ENCODE measurements at regions not wholly inside any gene's neighbourhood (a gene's known extent, or its start where the extent isn't known, plus 50 kb on each side); places are given as distances from the start of the nearest gene placed in this dataset.

- ChIA-PET CTCF (interaction anchor here (1.2 to 15.7 kb wide), 3 partner anchors 10 to 120 kb away, joined by 3 to 246 read pairs (median 4); no protein-coding TSS in a partner anchor), POLR2A (no interaction called here)
- H3K4me3 ChIP-seq (ENCODE audit: control insufficient read depth in 1 of 7, extremely low read depth in 1 of 7, insufficient read depth in 4 of 7, low read depth in 2 of 7, low read length in 6 of 7), result no peak overlapping the region
- H3K9me3 ChIP-seq (ENCODE audit: control extremely low read depth in 1 of 5, control insufficient read depth in 4 of 5, insufficient read depth in 2 of 5, low read depth in 1 of 5, low read length in 4 of 5), result no peaks in the 10 kb centered on the region
- no peak overlapping the region for H3K27ac ChIP-seq (ENCODE audit: insufficient read depth in 1 of 2, low read depth in 1 of 2, low read length in 2 of 2, poor library complexity in 1 of 2, severe bottlenecking in 2 of 2)
- H3K36me3 ChIP-seq (ENCODE audit: control insufficient read depth in 4 of 4, insufficient read depth in 4 of 4, low read length in 3 of 4), result no peaks in the 10 kb centered on the region
- DNase-seq, result no peak
- no peaks in the 10 kb centered on the region for H3K4me1 ChIP-seq (ENCODE audit: control extremely low read depth in 1 of 4, control insufficient read depth in 4 of 4, insufficient read depth in 4 of 4, low read length in 3 of 4)
- WGBS (ENCODE audit: insufficient coverage), result 67% methylated on average over 9 of the region's 9 CpGs
- peaks cover 0 to 7% (median 0%) of the 10 kb centered on the region in 5 experiments for H3K27me3 ChIP-seq (replicated peaks in 2 of 5; ENCODE audit: control insufficient read depth in 4 of 5, insufficient read depth in 5 of 5, low read length in 4 of 5)
Measured at GRCh38 chr11:32172041-32172847, 81.4 kb downstream of the RCN1 start.

- Histone ChIP-seq H3K36me3 (ENCODE audit: control insufficient read depth in 4 of 4, insufficient read depth in 4 of 4, low read length in 3 of 4) (no peaks in the 10 kb centered on the region), H3K9me3 (ENCODE audit: control extremely low read depth in 1 of 5, control insufficient read depth in 4 of 5, insufficient read depth in 2 of 5, low read depth in 1 of 5, low read length in 4 of 5) (no peaks in the 10 kb centered on the region), H3K27me3 (replicated peaks in 2 of 5; ENCODE audit: control insufficient read depth in 4 of 5, insufficient read depth in 5 of 5, low read length in 4 of 5) (peaks cover 0 to 7% (median 0%) of the 10 kb centered on the region in 5 experiments), H3K4me3 (ENCODE audit: control insufficient read depth in 1 of 7, extremely low read depth in 1 of 7, insufficient read depth in 4 of 7, low read depth in 2 of 7, low read length in 6 of 7) (no peak overlapping the region), H3K27ac (ENCODE audit: insufficient read depth in 1 of 2, low read depth in 1 of 2, low read length in 2 of 2, poor library complexity in 1 of 2, severe bottlenecking in 2 of 2) (no peak overlapping the region), H3K4me1 (ENCODE audit: control extremely low read depth in 1 of 4, control insufficient read depth in 4 of 4, insufficient read depth in 4 of 4, low read length in 3 of 4) (no peaks in the 10 kb centered on the region)
- CTCF ChIA-PET, result interaction anchor here (0.8 to 15.7 kb wide), 5 partner anchors 10 to 127 kb away, joined by 3 to 246 read pairs (median 4); no protein-coding TSS in a partner anchor
- 70% methylated on average over 22 of the region's 22 CpGs for WGBS (ENCODE audit: insufficient coverage)
- peak; percentile 34 to 45 (median 40) for DNase-seq
- POLR2A ChIA-PET, result no interaction called here
Measured at GRCh38 chr11:32172848-32173834, 82.3 kb downstream of the RCN1 start.

- DNase-seq, result no peak
- POLR2A ChIA-PET, result no interaction called here
- CTCF ChIA-PET, result interaction anchor here (0.8 to 15.7 kb wide), 4 partner anchors 13 to 128 kb away, joined by 3 to 246 read pairs (median 4); no protein-coding TSS in a partner anchor
- H3K4me1 ChIP-seq (ENCODE audit: control extremely low read depth in 1 of 4, control insufficient read depth in 4 of 4, insufficient read depth in 4 of 4, low read length in 3 of 4), result peaks cover 0 to 7% (median 2%) of the 10 kb centered on the region in 4 experiments
- H3K27ac ChIP-seq (ENCODE audit: insufficient read depth in 1 of 2, low read depth in 1 of 2, low read length in 2 of 2, poor library complexity in 1 of 2, severe bottlenecking in 2 of 2), result no peak overlapping the region
- H3K4me3 ChIP-seq (ENCODE audit: control insufficient read depth in 1 of 7, extremely low read depth in 1 of 7, insufficient read depth in 4 of 7, low read depth in 2 of 7, low read length in 6 of 7), result no peak overlapping the region
- H3K36me3 ChIP-seq (ENCODE audit: control insufficient read depth in 4 of 4, insufficient read depth in 4 of 4, low read length in 3 of 4), result no peaks in the 10 kb centered on the region
- peaks cover 0 to 7% (median 0%) of the 10 kb centered on the region in 5 experiments for H3K27me3 ChIP-seq (replicated peaks in 2 of 5; ENCODE audit: control insufficient read depth in 4 of 5, insufficient read depth in 5 of 5, low read length in 4 of 5)
- H3K9me3 ChIP-seq (ENCODE audit: control extremely low read depth in 1 of 5, control insufficient read depth in 4 of 5, insufficient read depth in 2 of 5, low read depth in 1 of 5, low read length in 4 of 5), result no peaks in the 10 kb centered on the region
Measured at GRCh38 chr11:32173977-32174376, 83.1 kb downstream of the RCN1 start.

- Histone ChIP-seq H3K36me3 (ENCODE audit: control insufficient read depth in 4 of 4, insufficient read depth in 4 of 4, low read length in 3 of 4) (no peaks in the 10 kb centered on the region), H3K27me3 (replicated peaks in 2 of 5; ENCODE audit: control insufficient read depth in 4 of 5, insufficient read depth in 5 of 5, low read length in 4 of 5) (peaks cover 0 to 2% (median 0%) of the 10 kb centered on the region in 5 experiments), H3K4me3 (ENCODE audit: control insufficient read depth in 1 of 7, extremely low read depth in 1 of 7, insufficient read depth in 4 of 7, low read depth in 2 of 7, low read length in 6 of 7) (no peak overlapping the region), H3K27ac (ENCODE audit: insufficient read depth in 1 of 2, low read depth in 1 of 2, low read length in 2 of 2, poor library complexity in 1 of 2, severe bottlenecking in 2 of 2) (no peak overlapping the region), H3K9me3 (ENCODE audit: control extremely low read depth in 1 of 5, control insufficient read depth in 4 of 5, insufficient read depth in 2 of 5, low read depth in 1 of 5, low read length in 4 of 5) (no peaks in the 10 kb centered on the region), H3K4me1 (ENCODE audit: control extremely low read depth in 1 of 4, control insufficient read depth in 4 of 4, insufficient read depth in 4 of 4, low read length in 3 of 4) (peaks cover 0 to 11% (median 2%) of the 10 kb centered on the region in 4 experiments)
- DNase-seq, result peak; percentile 89 to 93 (median 90)
- 0% methylated on average over 1 of the region's 8 CpGs for WGBS (ENCODE audit: insufficient coverage)
- ChIA-PET CTCF (interaction anchor here (0.7 to 15.7 kb wide), 32 partner anchors 8 to 1069 kb away, joined by 3 to 246 read pairs (median 4); no protein-coding TSS in a partner anchor), POLR2A (no interaction called here)
Measured at GRCh38 chr11:32176223-32176934, 85.5 kb downstream of the RCN1 start.

GRCh38 chr11:32178692-32179091 is 87.8 kb downstream of the RCN1 start:
- no peak overlapping the region for H3K4me3 ChIP-seq (ENCODE audit: control insufficient read depth in 1 of 7, extremely low read depth in 1 of 7, insufficient read depth in 4 of 7, low read depth in 2 of 7, low read length in 6 of 7)
- H3K4me1 ChIP-seq (ENCODE audit: control extremely low read depth in 1 of 4, control insufficient read depth in 4 of 4, insufficient read depth in 4 of 4, low read length in 3 of 4), result peaks cover 0 to 17% (median 4%) of the 10 kb centered on the region in 4 experiments
- H3K9me3 ChIP-seq (ENCODE audit: control extremely low read depth in 1 of 5, control insufficient read depth in 4 of 5, insufficient read depth in 2 of 5, low read depth in 1 of 5, low read length in 4 of 5), result no peaks in the 10 kb centered on the region
- CTCF ChIA-PET, result interaction anchor here (0.8 to 15.7 kb wide), 2 partner anchors 127 to 307 kb away, joined by 3 to 246 read pairs; no protein-coding TSS in a partner anchor
- H3K27ac ChIP-seq (ENCODE audit: insufficient read depth in 1 of 2, low read depth in 1 of 2, low read length in 2 of 2, poor library complexity in 1 of 2, severe bottlenecking in 2 of 2), result no peak overlapping the region
- no peak for DNase-seq
- POLR2A ChIA-PET, result no interaction called here
- peaks cover 0 to 5% (median 0%) of the 10 kb centered on the region in 5 experiments for H3K27me3 ChIP-seq (replicated peaks in 2 of 5; ENCODE audit: control insufficient read depth in 4 of 5, insufficient read depth in 5 of 5, low read length in 4 of 5)
- WGBS (ENCODE audit: insufficient coverage), result 54% methylated on average over 6 of the region's 7 CpGs
- no peaks in the 10 kb centered on the region for H3K36me3 ChIP-seq (ENCODE audit: control insufficient read depth in 4 of 4, insufficient read depth in 4 of 4, low read length in 3 of 4)

GRCh38 chr11:32183512-32183911 is 92.6 kb downstream of the RCN1 start:
- no peaks in the 10 kb centered on the region for H3K9me3 ChIP-seq (ENCODE audit: control extremely low read depth in 1 of 5, control insufficient read depth in 4 of 5, insufficient read depth in 2 of 5, low read depth in 1 of 5, low read length in 4 of 5)
- H3K27ac ChIP-seq (ENCODE audit: insufficient read depth in 1 of 2, low read depth in 1 of 2, low read length in 2 of 2, poor library complexity in 1 of 2, severe bottlenecking in 2 of 2), result no peak overlapping the region
- peaks cover 0 to 31% (median 11%) of the 10 kb centered on the region in 4 experiments for H3K4me1 ChIP-seq (ENCODE audit: control extremely low read depth in 1 of 4, control insufficient read depth in 4 of 4, insufficient read depth in 4 of 4, low read length in 3 of 4)
- peaks cover 0 to 5% (median 0%) of the 10 kb centered on the region in 5 experiments for H3K27me3 ChIP-seq (replicated peaks in 2 of 5; ENCODE audit: control insufficient read depth in 4 of 5, insufficient read depth in 5 of 5, low read length in 4 of 5)
- DNase-seq, result no peak
- ChIA-PET POLR2A (no interaction called here), CTCF (interaction anchor here (1.2 to 2.5 kb wide), 3 partner anchors 8 to 134 kb away, joined by 3 to 12 read pairs (median 3); no protein-coding TSS in a partner anchor)
- H3K4me3 ChIP-seq (ENCODE audit: control insufficient read depth in 1 of 7, extremely low read depth in 1 of 7, insufficient read depth in 4 of 7, low read depth in 2 of 7, low read length in 6 of 7), result no peak overlapping the region
- no peaks in the 10 kb centered on the region for H3K36me3 ChIP-seq (ENCODE audit: control insufficient read depth in 4 of 4, insufficient read depth in 4 of 4, low read length in 3 of 4)
- no CpG with 5 or more reads among the region's 3 CpGs for whole genome bisulfite sequencing (ENCODE audit: insufficient coverage)

All from common myeloid progenitor, CD34-positive (primary cell).